Gastroesophageal sphincter (tissue), 4 donors: ENCODE measurements at regions not wholly inside any gene's neighbourhood (a gene's known extent, or its start where the extent isn't known, plus 50 kb on each side); places are given as distances from the start of the nearest gene placed in this dataset.

ENCODE experiments used
- ATAC-seq: fragments of 150-250 bp; one replicate; pipeline ENCODE4 v1.9.1; 2016; ENCODE audit warnings: mild to moderate bottlenecking, moderate library complexity
- H3K27ac ChIP-seq, 4 donors: fragments of 200-600 bp; sonication (generic) in 3 of 4; 1 replicate in 3 of 4; 2 replicates in 1 of 4; pipeline ENCODE4 v1.5.1; 2016 to 2019
- H3K27me3 ChIP-seq: fragments of 200-600 bp; sonication (generic); one replicate; pipeline ENCODE4 v1.5.1; 2019
- H3K36me3 ChIP-seq, 2 donors: fragments of 200-600 bp; sonication (generic); one replicate each; pipeline ENCODE4 v1.5.1; 2019; ENCODE audit warnings: control low read depth in 1 of 2
- H3K4me1 ChIP-seq, 3 donors: fragments of 200-600 bp; sonication (generic); 1 replicate in 2 of 3; 2 replicates in 1 of 3; pipeline ENCODE4 v1.5.1; 2016 to 2019; ENCODE audit warnings: control low read depth in 2 of 3
- H3K4me3 ChIP-seq, 2 donors: fragments of 200-600 bp; sonication (generic); one replicate each; pipeline ENCODE4 v1.5.1; 2019; ENCODE audit warnings: mild to moderate bottlenecking in 1 of 2, moderate library complexity in 1 of 2
- H3K9me3 ChIP-seq, 3 donors: fragments of 200-600 bp; sonication (generic); one replicate each; pipeline ENCODE4 v1.5.1; 2017 to 2019; ENCODE audit warnings: control low read depth in 2 of 3
- EP300 ChIP-seq: sonication (generic); formaldehyde crosslinking; IDR thresholded peaks from one replicate; pipeline ENCODE4 v1.6.1; 2017; ENCODE audit warnings: antibody characterized with exemption, mild to moderate bottlenecking
- POLR2A ChIP-seq, 2 donors: fragments of 450-650 bp; IDR thresholded peaks; one replicate each; pipeline ENCODE4 v1.6.1; 2017; ENCODE audit warnings: antibody characterized with exemption in 2 of 2, mild to moderate bottlenecking in 2 of 2, moderate library complexity in 1 of 2
- POLR2AphosphoS5 ChIP-seq: sonication (generic); formaldehyde crosslinking; IDR thresholded peaks from one replicate; pipeline ENCODE4 v1.6.1; 2017; ENCODE audit warnings: antibody characterized with exemption
- WGBS, 2 donors: methylation state at CpG; one replicate each; pipeline ENCODE4 v1.1.5; 2018; ENCODE audit warnings: low coverage in 1 of 2; 5-methylcytosine and 5-hydroxymethylcytosine counted together
- TF ChIP-seq, protein P1 (sequence below), 4 experiments: fragments of 200-600 bp in 2 of 4; fragments of 450-650 bp in 2 of 4; sonication (generic) in 1 of 4; IDR thresholded peaks; one replicate each; pipeline ENCODE4 v1.5.1; 2017 to 2019; ENCODE audit warnings: antibody characterized with exemption in 4 of 4, mild to moderate bottlenecking in 2 of 4, moderate library complexity in 2 of 4

DNA sequence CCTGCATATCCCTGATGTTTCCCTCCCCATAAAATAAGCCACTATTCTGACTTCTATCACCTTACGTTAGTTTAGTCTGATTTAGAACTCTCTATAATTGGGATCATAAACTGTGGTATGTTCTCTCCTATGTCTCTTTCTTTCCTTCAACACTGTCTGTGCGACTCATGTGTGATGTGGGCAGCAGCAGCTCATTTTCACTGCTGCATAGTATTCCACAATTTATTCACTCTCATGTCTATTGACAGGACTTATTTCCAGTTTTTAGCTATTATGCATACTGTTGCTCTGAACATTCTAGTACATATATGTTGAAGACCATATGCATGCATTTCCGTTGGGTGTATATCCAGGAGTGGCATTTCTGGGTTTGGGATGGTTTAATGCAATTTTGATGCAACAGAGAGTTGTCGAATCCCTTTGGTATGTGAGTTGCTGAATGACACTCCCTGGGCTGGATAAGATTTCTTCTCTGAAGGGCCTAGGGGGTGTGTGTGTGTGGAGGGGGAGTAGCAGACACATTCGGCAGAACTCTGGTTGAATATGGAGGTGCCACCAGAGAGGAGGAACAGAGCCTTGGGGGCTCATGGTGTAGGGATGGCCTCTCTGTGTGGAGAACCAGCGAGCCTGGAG is 87.8 kb upstream of the PCBD1 start:
- Histone ChIP-seq H3K27me3 (no peaks in the 10 kb centered on the region), H3K4me3 (no peak overlapping the region), H3K9me3 (peaks cover 0 to 28% (median 0%) of the 10 kb centered on the region in 3 donors), H3K4me1 (no peaks in the 10 kb centered on the region), H3K36me3 (no peaks in the 10 kb centered on the region), H3K27ac (no peak overlapping the region)
- 92 to 93% methylated on average over 2 to 6 of the region's 6 CpGs for WGBS, 2 donors
- no peak for ATAC-seq
- TF ChIP-seq, protein P1, sequence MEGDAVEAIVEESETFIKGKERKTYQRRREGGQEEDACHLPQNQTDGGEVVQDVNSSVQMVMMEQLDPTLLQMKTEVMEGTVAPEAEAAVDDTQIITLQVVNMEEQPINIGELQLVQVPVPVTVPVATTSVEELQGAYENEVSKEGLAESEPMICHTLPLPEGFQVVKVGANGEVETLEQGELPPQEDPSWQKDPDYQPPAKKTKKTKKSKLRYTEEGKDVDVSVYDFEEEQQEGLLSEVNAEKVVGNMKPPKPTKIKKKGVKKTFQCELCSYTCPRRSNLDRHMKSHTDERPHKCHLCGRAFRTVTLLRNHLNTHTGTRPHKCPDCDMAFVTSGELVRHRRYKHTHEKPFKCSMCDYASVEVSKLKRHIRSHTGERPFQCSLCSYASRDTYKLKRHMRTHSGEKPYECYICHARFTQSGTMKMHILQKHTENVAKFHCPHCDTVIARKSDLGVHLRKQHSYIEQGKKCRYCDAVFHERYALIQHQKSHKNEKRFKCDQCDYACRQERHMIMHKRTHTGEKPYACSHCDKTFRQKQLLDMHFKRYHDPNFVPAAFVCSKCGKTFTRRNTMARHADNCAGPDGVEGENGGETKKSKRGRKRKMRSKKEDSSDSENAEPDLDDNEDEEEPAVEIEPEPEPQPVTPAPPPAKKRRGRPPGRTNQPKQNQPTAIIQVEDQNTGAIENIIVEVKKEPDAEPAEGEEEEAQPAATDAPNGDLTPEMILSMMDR (IDR thresholded peaks at IDR 0.05): no peak

DNA sequence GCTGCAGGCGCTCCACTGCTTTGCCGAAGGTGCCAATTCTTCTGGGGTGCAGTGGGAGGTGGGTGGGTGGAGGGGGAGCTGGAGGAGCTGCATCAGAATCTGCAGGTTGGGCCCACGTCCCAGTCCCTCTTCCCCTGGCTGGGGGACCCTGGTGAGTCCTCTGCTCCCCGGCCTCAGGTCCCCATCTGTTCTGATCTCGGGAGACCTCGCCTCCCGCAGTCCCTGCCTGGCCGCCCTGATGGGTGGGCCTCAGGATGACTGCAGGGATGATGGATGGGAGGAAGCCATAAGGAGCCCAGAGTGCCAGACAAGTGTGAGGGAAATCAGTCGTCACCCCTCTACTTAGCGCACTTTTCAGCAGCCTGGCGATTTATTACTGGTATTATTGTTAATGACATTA is 89.3 kb upstream of the PCBD1 start:
- Histone ChIP-seq H3K27me3 (no peaks in the 10 kb centered on the region), H3K4me3 (no peak overlapping the region), H3K4me1 (no peaks in the 10 kb centered on the region), H3K27ac (no peak overlapping the region), H3K36me3 (no peaks in the 10 kb centered on the region), H3K9me3 (peaks cover 0 to 21% (median 0%) of the 10 kb centered on the region in 3 donors)
- 86% methylated on average over 1 of the region's 11 CpGs; no CpG with 5 or more reads in 1 of the 2 donors for WGBS, 2 donors
- ATAC-seq: no peak
- no peak for TF ChIP-seq EP300
- TF ChIP-seq, protein P1 (IDR thresholded peaks at IDR 0.05): no peak
- no peak for TF ChIP-seq POLR2A (IDR thresholded peaks at IDR 0.05)
- TF ChIP-seq POLR2AphosphoS5: no peak

DNA sequence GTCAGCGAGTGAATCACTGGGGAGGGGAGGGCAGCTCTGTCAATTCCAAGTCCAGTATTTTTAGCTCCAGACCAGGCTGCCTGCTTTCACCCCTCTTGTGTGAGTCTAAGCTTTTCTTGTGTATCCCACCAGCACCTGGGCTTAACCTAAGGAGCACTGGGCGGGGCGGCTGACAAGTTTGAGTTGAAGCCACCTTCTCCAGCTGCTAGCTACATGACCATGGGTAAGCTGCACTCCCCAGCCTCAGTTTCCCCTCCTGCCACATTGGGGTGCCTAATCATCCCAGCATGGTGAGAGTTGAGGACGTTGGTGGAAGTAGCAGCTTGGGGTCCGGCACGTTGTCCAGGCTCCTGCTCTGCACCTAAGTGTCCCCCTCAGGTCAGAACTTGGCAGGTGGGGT is 89.8 kb upstream of the PCBD1 start:
- 100% methylated on average over 2 of the region's 6 CpGs; no CpG with 5 or more reads in 1 of the 2 donors for WGBS, 2 donors
- Histone ChIP-seq H3K9me3 (peaks cover 0 to 21% (median 0%) of the 10 kb centered on the region in 3 donors), H3K27me3 (no peaks in the 10 kb centered on the region), H3K4me3 (no peak overlapping the region), H3K27ac (no peak overlapping the region), H3K36me3 (no peaks in the 10 kb centered on the region), H3K4me1 (no peaks in the 10 kb centered on the region)
- no peak for ATAC-seq
- TF ChIP-seq, protein P1 (IDR thresholded peaks at IDR 0.05): no peak
- no peak for TF ChIP-seq POLR2A (IDR thresholded peaks at IDR 0.05)

DNA sequence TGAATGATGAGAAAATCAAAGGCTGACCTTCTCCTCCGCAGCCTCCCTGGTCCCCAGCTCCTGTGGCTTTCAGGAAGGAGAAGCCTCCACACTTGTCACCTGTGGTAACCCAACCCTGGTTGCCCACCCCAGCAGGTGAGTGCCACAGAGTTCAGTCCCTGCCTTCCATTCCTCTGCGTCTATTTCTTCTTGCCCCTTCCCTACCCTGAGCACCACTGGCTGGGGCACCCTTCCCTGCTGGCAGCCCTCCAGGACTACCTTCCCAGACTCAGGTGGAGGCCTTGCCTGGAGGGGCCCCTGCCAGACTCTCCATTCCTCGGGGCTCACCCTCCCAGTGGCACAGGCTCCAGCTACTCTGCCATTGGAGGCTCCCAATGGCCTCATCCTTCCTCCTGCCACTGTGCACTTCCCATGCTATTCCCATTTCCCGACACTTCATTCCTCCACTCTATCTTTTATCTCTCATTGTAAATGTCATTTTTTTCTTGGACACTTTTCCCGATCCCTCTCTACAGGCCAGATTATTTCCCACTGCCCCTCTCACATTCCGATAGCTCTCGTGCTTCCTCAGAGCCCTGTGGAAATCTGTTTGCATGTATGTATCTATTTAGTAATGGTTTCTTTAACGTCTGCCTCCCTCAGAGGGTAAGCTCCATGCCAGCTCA is 90.6 kb upstream of the PCBD1 start:
- peaks cover 0 to 21% (median 0%) of the 10 kb centered on the region in 3 donors for H3K9me3 ChIP-seq
- H3K4me3 ChIP-seq: no peak overlapping the region
- ATAC-seq: no peak
- TF ChIP-seq EP300 (no peak), POLR2AphosphoS5 (no peak), POLR2A (IDR thresholded peaks at IDR 0.05) (no peak)
- TF ChIP-seq, protein P1 (IDR thresholded peaks at IDR 0.05): no peak
- no peaks in the 10 kb centered on the region for H3K4me1 ChIP-seq
- no peaks in the 10 kb centered on the region for H3K27me3 ChIP-seq
- no peak overlapping the region for H3K27ac ChIP-seq
- 75 to 80% methylated on average over 1 to 8 of the region's 8 CpGs for WGBS, 2 donors
- H3K36me3 ChIP-seq: no peaks in the 10 kb centered on the region

DNA sequence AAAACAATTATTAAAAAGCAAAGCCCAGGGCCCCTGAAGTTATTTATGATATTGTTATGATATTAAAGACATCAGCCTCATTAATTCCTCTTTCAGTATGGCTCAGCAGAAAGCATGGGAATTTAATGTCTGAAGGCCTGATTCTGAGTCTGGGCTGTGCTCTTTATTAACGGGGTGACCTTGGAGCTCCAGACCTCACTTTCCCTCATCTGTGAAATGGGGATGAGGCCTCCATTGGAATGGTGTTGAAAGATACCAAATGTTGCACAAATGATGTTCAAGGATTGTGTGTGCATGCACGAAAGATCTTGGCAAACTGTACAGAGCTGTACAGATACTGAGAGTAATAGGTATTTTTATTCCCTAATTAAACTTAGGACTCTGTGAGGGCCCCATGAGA is 92.3 kb upstream of the PCBD1 start:
- H3K27ac ChIP-seq: no peak overlapping the region
- no peaks in the 10 kb centered on the region for H3K27me3 ChIP-seq
- WGBS, 2 donors: 82 to 93% methylated on average over 2 of the region's 2 CpGs
- TF ChIP-seq POLR2AphosphoS5 (no peak), EP300 (no peak), POLR2A (IDR thresholded peaks at IDR 0.05) (no peak)
- TF ChIP-seq, protein P1 (IDR thresholded peaks at IDR 0.05): no peak
- H3K36me3 ChIP-seq: no peaks in the 10 kb centered on the region
- no peak overlapping the region for H3K4me3 ChIP-seq
- no peak for ATAC-seq
- H3K9me3 ChIP-seq: peaks cover 0 to 15% (median 0%) of the 10 kb centered on the region in 3 donors
- H3K4me1 ChIP-seq: no peaks in the 10 kb centered on the region
